ENCODE measurements at regions not wholly inside any gene's neighbourhood (a gene's known extent, or its start where the extent isn't known, plus 50 kb on each side); places are given as distances from the start of the nearest gene placed in this dataset.

GRCh38 chr5:34536699-34537098 lies 119.4 kb upstream of the RAI14 start:
- Histone ChIP-seq H3K9me3 (ENCODE audit: control insufficient read depth in 2 of 3, insufficient read depth in 1 of 3, low read length in 3 of 3) (no peaks in the 10 kb centered on the region), H3K27me3 (ENCODE audit: control insufficient read depth, insufficient read depth, low read length) (no peaks in the 10 kb centered on the region), H3K36me3 (ENCODE audit: control insufficient read depth in 2 of 3, insufficient read depth in 3 of 3, low read length in 3 of 3) (no peaks in the 10 kb centered on the region), H3K4me1 (ENCODE audit: control insufficient read depth in 2 of 3, insufficient read depth in 2 of 3, low read depth in 1 of 3, low read length in 3 of 3) (peaks cover 0 to 2% (median 0%) of the 10 kb centered on the region in 3 donors), H3K27ac (ENCODE audit: low read depth in 2 of 2, low read length in 2 of 2) (no peak overlapping the region), H3K9ac (ENCODE audit: low read length in 3 of 3) (no peak overlapping the region), H3K4me3 (ENCODE audit: low read length in 3 of 3) (no peak overlapping the region)
- TF ChIP-seq, protein P1, sequence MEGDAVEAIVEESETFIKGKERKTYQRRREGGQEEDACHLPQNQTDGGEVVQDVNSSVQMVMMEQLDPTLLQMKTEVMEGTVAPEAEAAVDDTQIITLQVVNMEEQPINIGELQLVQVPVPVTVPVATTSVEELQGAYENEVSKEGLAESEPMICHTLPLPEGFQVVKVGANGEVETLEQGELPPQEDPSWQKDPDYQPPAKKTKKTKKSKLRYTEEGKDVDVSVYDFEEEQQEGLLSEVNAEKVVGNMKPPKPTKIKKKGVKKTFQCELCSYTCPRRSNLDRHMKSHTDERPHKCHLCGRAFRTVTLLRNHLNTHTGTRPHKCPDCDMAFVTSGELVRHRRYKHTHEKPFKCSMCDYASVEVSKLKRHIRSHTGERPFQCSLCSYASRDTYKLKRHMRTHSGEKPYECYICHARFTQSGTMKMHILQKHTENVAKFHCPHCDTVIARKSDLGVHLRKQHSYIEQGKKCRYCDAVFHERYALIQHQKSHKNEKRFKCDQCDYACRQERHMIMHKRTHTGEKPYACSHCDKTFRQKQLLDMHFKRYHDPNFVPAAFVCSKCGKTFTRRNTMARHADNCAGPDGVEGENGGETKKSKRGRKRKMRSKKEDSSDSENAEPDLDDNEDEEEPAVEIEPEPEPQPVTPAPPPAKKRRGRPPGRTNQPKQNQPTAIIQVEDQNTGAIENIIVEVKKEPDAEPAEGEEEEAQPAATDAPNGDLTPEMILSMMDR (IDR thresholded peaks at IDR 0.05; ENCODE audit: borderline replicate concordance, extremely low read depth, insufficient read depth) = no peak
- intact Hi-C loops (cut with DNase I) = no loop called here
- no peak for FAIRE-seq
- no peak for DNase-seq

DNA sequence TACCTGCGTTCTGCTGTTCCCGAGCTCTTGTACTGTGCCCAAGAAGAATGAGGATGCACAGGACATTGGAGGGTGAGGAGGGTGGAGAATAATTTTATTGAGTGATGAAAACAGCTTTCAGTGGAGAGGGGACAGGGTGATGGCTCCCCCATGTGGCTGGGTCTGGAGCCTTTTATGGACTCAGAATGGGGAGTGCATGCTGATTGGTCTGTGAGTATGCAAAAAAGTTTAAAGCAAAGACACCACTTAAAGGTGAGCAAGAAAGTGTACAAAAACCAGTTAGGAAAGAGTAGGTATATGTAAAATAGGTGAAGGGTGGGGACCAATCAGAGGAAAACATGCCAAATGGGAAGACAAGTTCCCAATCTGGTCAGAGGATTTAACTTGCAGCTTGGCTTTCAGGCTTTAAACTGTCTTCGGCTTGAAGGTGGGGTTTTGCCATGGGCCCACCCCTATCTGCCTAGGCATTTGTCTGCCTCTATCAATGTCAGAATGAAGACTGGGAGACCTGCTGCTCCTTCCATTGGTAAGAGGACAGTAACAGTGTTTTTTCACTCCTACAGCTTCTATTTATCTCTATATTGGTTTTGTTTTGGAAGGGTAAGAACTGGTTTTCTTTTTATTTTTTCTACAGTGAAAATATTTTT lies 118.0 kb upstream of the RAI14 start:
- H3K9ac ChIP-seq (ENCODE audit: low read length in 3 of 3) = no peak overlapping the region

DNA sequence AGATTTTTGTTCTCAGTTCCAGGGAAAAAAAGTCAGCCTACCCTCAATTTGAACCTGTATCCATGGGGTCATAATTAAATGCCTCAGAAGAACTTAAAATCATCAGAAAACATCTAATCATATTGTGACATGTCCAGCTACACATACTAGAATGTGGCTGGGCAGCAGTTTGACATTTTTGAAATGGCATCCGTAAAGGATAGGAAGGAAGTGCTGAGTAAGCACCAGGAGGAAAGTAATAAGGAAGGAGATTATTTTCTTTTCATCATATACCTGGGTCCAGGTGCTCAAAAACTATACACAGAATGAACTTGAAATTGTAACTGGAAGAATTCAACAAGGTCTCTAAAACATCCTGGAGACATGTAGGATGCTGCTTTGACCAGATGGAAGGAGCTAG lies 116.9 kb upstream of the RAI14 start:
- Histone ChIP-seq H3K4me1 (ENCODE audit: control insufficient read depth in 2 of 3, insufficient read depth in 2 of 3, low read depth in 1 of 3, low read length in 3 of 3) (peaks cover 0 to 2% (median 0%) of the 10 kb centered on the region in 3 donors), H3K36me3 (ENCODE audit: control insufficient read depth in 2 of 3, insufficient read depth in 3 of 3, low read length in 3 of 3) (no peaks in the 10 kb centered on the region), H3K4me3 (ENCODE audit: low read length in 3 of 3) (no peak overlapping the region), H3K27me3 (ENCODE audit: control insufficient read depth, insufficient read depth, low read length) (no peaks in the 10 kb centered on the region), H3K27ac (ENCODE audit: low read depth in 2 of 2, low read length in 2 of 2) (no peak overlapping the region), H3K9ac (ENCODE audit: low read length in 3 of 3) (no peak overlapping the region), H3K9me3 (ENCODE audit: control insufficient read depth in 2 of 3, insufficient read depth in 1 of 3, low read length in 3 of 3) (no peaks in the 10 kb centered on the region)
- DNase-seq (no peak), FAIRE-seq (no peak)
- intact Hi-C loops (cut with DNase I) = no loop called here
- TF ChIP-seq, protein P1 (IDR thresholded peaks at IDR 0.05; ENCODE audit: borderline replicate concordance, extremely low read depth, insufficient read depth) = no peak

More for the DNA sequence above, 118.0 kb upstream of the RAI14 start:
- H3K4me3 ChIP-seq (ENCODE audit: low read length in 3 of 3) = no peak overlapping the region
- FAIRE-seq = no peak
- H3K36me3 ChIP-seq (ENCODE audit: control insufficient read depth in 2 of 3, insufficient read depth in 3 of 3, low read length in 3 of 3) = no peaks in the 10 kb centered on the region
- TF ChIP-seq, protein P1 (IDR thresholded peaks at IDR 0.05; ENCODE audit: borderline replicate concordance, extremely low read depth, insufficient read depth) = no peak
- no peaks in the 10 kb centered on the region for H3K27me3 ChIP-seq (ENCODE audit: control insufficient read depth, insufficient read depth, low read length)
- no peaks in the 10 kb centered on the region for H3K9me3 ChIP-seq (ENCODE audit: control insufficient read depth in 2 of 3, insufficient read depth in 1 of 3, low read length in 3 of 3)
- no peak for DNase-seq
- intact Hi-C loops (cut with DNase I) = no loop called here
- H3K4me1 ChIP-seq (ENCODE audit: control insufficient read depth in 2 of 3, insufficient read depth in 2 of 3, low read depth in 1 of 3, low read length in 3 of 3) = peaks cover 0 to 2% (median 0%) of the 10 kb centered on the region in 3 donors
- no peak overlapping the region for H3K27ac ChIP-seq (ENCODE audit: low read depth in 2 of 2, low read length in 2 of 2)

DNA sequence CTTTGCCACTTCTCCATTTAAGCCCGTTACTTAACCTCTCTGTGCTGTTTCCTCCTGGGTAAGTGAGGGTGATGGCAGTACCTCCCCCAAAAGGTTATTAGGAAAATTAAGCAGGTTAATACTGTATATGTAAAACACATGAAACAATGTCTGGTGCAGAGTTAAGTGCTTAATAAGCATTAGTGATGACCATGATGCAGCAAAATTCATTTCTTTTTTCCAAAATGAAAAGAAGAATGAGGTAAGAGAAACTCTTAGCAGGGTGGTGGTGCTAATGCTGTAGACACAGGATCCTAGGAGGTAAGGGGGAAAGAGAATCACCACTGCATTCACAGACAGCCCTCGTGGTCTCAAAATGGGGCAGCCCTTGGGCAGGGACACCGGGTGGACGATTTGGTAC lies 115.1 kb upstream of the RAI14 start:
- intact Hi-C loops (cut with DNase I) = no loop called here
- no peaks in the 10 kb centered on the region for H3K4me1 ChIP-seq (ENCODE audit: control insufficient read depth in 2 of 3, insufficient read depth in 2 of 3, low read depth in 1 of 3, low read length in 3 of 3)
- H3K4me3 ChIP-seq (ENCODE audit: low read length in 3 of 3) = no peak overlapping the region
- TF ChIP-seq, protein P1 (IDR thresholded peaks at IDR 0.05; ENCODE audit: borderline replicate concordance, extremely low read depth, insufficient read depth) = no peak
- no peak overlapping the region for H3K27ac ChIP-seq (ENCODE audit: low read depth in 2 of 2, low read length in 2 of 2)
- H3K27me3 ChIP-seq (ENCODE audit: control insufficient read depth, insufficient read depth, low read length) = no peaks in the 10 kb centered on the region
- DNase-seq (no peak), FAIRE-seq (no peak)
- no peaks in the 10 kb centered on the region for H3K36me3 ChIP-seq (ENCODE audit: control insufficient read depth in 2 of 3, insufficient read depth in 3 of 3, low read length in 3 of 3)
- no peak overlapping the region for H3K9ac ChIP-seq (ENCODE audit: low read length in 3 of 3)
- peaks cover 0 to 6% (median 2%) of the 10 kb centered on the region in 3 donors for H3K9me3 ChIP-seq (ENCODE audit: control insufficient read depth in 2 of 3, insufficient read depth in 1 of 3, low read length in 3 of 3)
